AG04450 (cell line): ENCODE measurements at regions not wholly inside any gene's neighbourhood (a gene's known extent, or its start where the extent isn't known, plus 50 kb on each side); places are given as distances from the start of the nearest gene placed in this dataset.

Experiments used
- CTCF ChIA-PET: fragments of 300-600, 350-600 bp; formaldehyde crosslinking; extraction: SDS; loops from one replicate; lab custom pipeline; 2022; ENCODE audit warnings: antibody characterized with exemption, inconsistent platforms; lab: Charles Lee
- POLR2A ChIA-PET: fragments of 350-600 bp; formaldehyde crosslinking; extraction: SDS; loops from one replicate; lab custom pipeline; 2021; ENCODE audit warnings: antibody characterized with exemption, inconsistent platforms; lab: Yijun Ruan, JAX
- DNase-seq: peaks from one replicate; pipeline ENCODE4 v3.0.0-alpha.2; 2011; ENCODE audit warnings: low read depth, low spot score
- H3K27ac ChIP-seq: one replicate; pipeline ENCODE4 v1.5.1; 2012; ENCODE audit warnings: low read depth, low read length, control low read depth
- H3K27me3 ChIP-seq: one replicate; pipeline ENCODE4 v1.6.0; 2012; ENCODE audit warnings: low read length; ENCODE audit not compliant: control insufficient read depth, insufficient read depth
- H3K4me3 ChIP-seq: 2 replicates; pipeline ENCODE4 v1.5.1; 2011; ENCODE audit warnings: mild to moderate bottlenecking, low read depth, low read length, control low read depth
- H3K9me3 ChIP-seq: 2 replicates; pipeline ENCODE4 v1.5.1; 2012; ENCODE audit warnings: low read length; ENCODE audit not compliant: control insufficient read depth, insufficient read depth
- CTCF ChIP-seq: IDR thresholded peaks from 2 replicates; pipeline ENCODE4 v1.5.1; 2011; ENCODE audit warnings: low read depth, low read length, control low read depth, inconsistent platforms

- POLR2A ChIA-PET: no interaction called here
- H3K27ac ChIP-seq: no peak overlapping the region
Observed at GRCh38 chr3:80141557-80141956, 373.8 kb upstream of the ROBO1 start.

GRCh38 chr3:80116281-80116680 is 348.5 kb upstream of the ROBO1 start:
- no peak overlapping the region for H3K27ac ChIP-seq
- ChIA-PET POLR2A (no interaction called here), CTCF (no interaction called here)
- H3K4me3 ChIP-seq: no peak overlapping the region
- TF ChIP-seq CTCF: no peak
- H3K27me3 ChIP-seq: no peaks in the 10 kb centered on the region
- no peak for DNase-seq
- no peaks in the 10 kb centered on the region for H3K9me3 ChIP-seq

More at GRCh38 chr3:80141557-80141956, 373.8 kb upstream of the ROBO1 start:
- DNase-seq: no peak
- no peaks in the 10 kb centered on the region for H3K9me3 ChIP-seq
- H3K4me3 ChIP-seq: no peak overlapping the region
- no peaks in the 10 kb centered on the region for H3K27me3 ChIP-seq
- CTCF ChIA-PET: no interaction called here
- no peak for TF ChIP-seq CTCF

- POLR2A ChIA-PET: no interaction called here
- TF ChIP-seq CTCF: no peak
- H3K27me3 ChIP-seq: no peaks in the 10 kb centered on the region
- H3K9me3 ChIP-seq: no peaks in the 10 kb centered on the region
- DNase-seq: no peak
- CTCF ChIA-PET: no interaction called here
- no peak overlapping the region for H3K27ac ChIP-seq
- no peak overlapping the region for H3K4me3 ChIP-seq
Observed at GRCh38 chr3:80114694-80115093, 346.9 kb upstream of the ROBO1 start.

GRCh38 chr3:80113331-80113730 is 345.5 kb upstream of the ROBO1 start:
- TF ChIP-seq CTCF: no peak
- CTCF ChIA-PET: no interaction called here
- Histone ChIP-seq H3K4me3 (no peak overlapping the region), H3K27ac (no peak overlapping the region), H3K9me3 (no peaks in the 10 kb centered on the region), H3K27me3 (no peaks in the 10 kb centered on the region)
- POLR2A ChIA-PET: no interaction called here
- no peak for DNase-seq

- no peak overlapping the region for H3K4me3 ChIP-seq
- H3K27me3 ChIP-seq: no peaks in the 10 kb centered on the region
- H3K9me3 ChIP-seq: no peaks in the 10 kb centered on the region
- no peak for TF ChIP-seq CTCF
- DNase-seq: no peak
- H3K27ac ChIP-seq: no peak overlapping the region
- ChIA-PET POLR2A (no interaction called here), CTCF (no interaction called here)
Observed at GRCh38 chr3:80099559-80100066, 331.8 kb upstream of the ROBO1 start.
